HG02884 (cell line): ENCODE measurements at regions not wholly inside any gene's neighbourhood (a gene's known extent, or its start where the extent isn't known, plus 50 kb on each side); places are given as distances from the start of the nearest gene placed in this dataset.

Experiments used
- ATAC-seq: cut with Tn5 transposase; IDR thresholded peaks from one replicate; pipeline ENCODE4 v1.9.1; 2021; ENCODE audit warnings: mild to moderate bottlenecking, moderate library complexity; ENCODE audit not compliant: unreplicated experiment

- ATAC-seq: no peak
These were observed 86.5 kb upstream of the DIO3 start for GRCh38 chr14:101474563-101475455.

- no peak for ATAC-seq
These were observed 85.6 kb upstream of the DIO3 start for GRCh38 chr14:101475456-101476257.

- no peak for ATAC-seq
These were observed 84.9 kb upstream of the DIO3 start for GRCh38 chr14:101476258-101476915.

- ATAC-seq: no peak
These were observed 84.3 kb upstream of the DIO3 start for GRCh38 chr14:101476916-101477553.

- no peak for ATAC-seq
These were observed 83.6 kb upstream of the DIO3 start for GRCh38 chr14:101477648-101478047.

GRCh38 chr14:101478096-101478495 lies 83.2 kb upstream of the DIO3 start:
- ATAC-seq: no peak

GRCh38 chr14:101478796-101479410 lies 82.4 kb upstream of the DIO3 start:
- ATAC-seq: no peak

- ATAC-seq: no peak
These were observed 81.1 kb upstream of the DIO3 start for GRCh38 chr14:101480022-101480746.

GRCh38 chr14:101480747-101481530 lies 80.4 kb upstream of the DIO3 start:
- no peak for ATAC-seq

GRCh38 chr14:101481557-101481956 lies 79.7 kb upstream of the DIO3 start:
- ATAC-seq: no peak

- no peak for ATAC-seq
These were observed 79.2 kb upstream of the DIO3 start for GRCh38 chr14:101482066-101482465.

- ATAC-seq: no peak
These were observed 77.5 kb upstream of the DIO3 start for GRCh38 chr14:101483829-101484228.

GRCh38 chr14:101489092-101489760 lies 72.1 kb upstream of the DIO3 start:
- ATAC-seq: no peak

GRCh38 chr14:101490771-101491170 lies 70.5 kb upstream of the DIO3 start:
- no peak for ATAC-seq

- ATAC-seq: no peak
These were observed 69.5 kb upstream of the DIO3 start for GRCh38 chr14:101491841-101492240.

- no peak for ATAC-seq
These were observed 68.6 kb upstream of the DIO3 start for GRCh38 chr14:101492716-101493115.

- ATAC-seq: no peak
These were observed 66.5 kb upstream of the DIO3 start for GRCh38 chr14:101494826-101495225.

- ATAC-seq: no peak
These were observed 66.0 kb upstream of the DIO3 start for GRCh38 chr14:101495284-101495683.
